ENCODE measurements at regions not wholly inside any gene's neighbourhood (a gene's known extent, or its start where the extent isn't known, plus 50 kb on each side); places are given as distances from the start of the nearest gene placed in this dataset.

DNA sequence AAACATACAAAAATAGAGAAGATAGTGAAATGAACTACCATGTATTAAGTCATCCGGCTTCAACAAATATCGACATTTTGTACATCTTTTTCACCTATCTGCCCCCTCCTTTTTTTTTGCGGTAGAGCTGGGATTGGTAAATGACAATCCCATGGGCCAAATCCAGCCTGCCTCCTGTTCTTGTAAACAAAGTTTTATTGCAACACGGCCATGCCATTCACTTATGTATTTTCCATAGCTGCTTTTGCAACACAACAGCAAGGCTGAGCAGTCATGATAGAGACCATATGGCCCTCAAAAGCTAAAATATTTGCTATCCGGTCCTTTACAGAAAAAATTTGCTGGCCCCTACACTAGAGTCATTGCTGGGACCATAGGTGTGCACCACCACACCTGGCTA is 58.1 kb upstream of the PLEKHG3 start:
- Histone ChIP-seq H4K91ac (ENCODE audit: insufficient read length, low read depth, low read length) (no peak overlapping the region), H3K4me1 (ENCODE audit: insufficient read depth, low read length) (peaks cover 6% of the 10 kb centered on the region; the same call in 1 of the 2 replicates), H2BK20ac (ENCODE audit: low read depth, low read length, poor library complexity, severe bottlenecking) (no peak overlapping the region), H3K27me3 (ENCODE audit: insufficient read depth, low read length) (no peaks in the 10 kb centered on the region), H3K18ac (ENCODE audit: insufficient read length, low read depth, low read length) (no peak overlapping the region), H2BK5ac (ENCODE audit: insufficient read length, low read length) (no peak overlapping the region), H3K4me2 (ENCODE audit: insufficient read depth, insufficient read length, low read length) (peak overlapping the region; percentile 8), H3K79me2 (ENCODE audit: insufficient read depth, low read length) (no peaks in the 10 kb centered on the region), H3K23ac (ENCODE audit: insufficient read length, low read depth, low read length) (no peak overlapping the region), H4K20me1 (ENCODE audit: control insufficient read depth, insufficient read depth, insufficient read length) (no peaks in the 10 kb centered on the region), H3K56ac (ENCODE audit: insufficient read length, low read depth, low read length) (peak overlapping the region; percentile 56), H2AFZ (ENCODE audit: low read length) (no peak overlapping the region), H3K9me3 (ENCODE audit: control insufficient read depth, low read depth, low read length) (no peaks in the 10 kb centered on the region), H4K5ac (ENCODE audit: insufficient read length, low read depth, low read length) (peak overlapping the region; percentile 12), H2BK15ac (ENCODE audit: low read depth, low read length) (no peak overlapping the region), H2BK120ac (ENCODE audit: low read depth, low read length, poor library complexity, severe bottlenecking) (no peak overlapping the region), H4K8ac (replicated peaks; ENCODE audit: insufficient read length, low read depth, low read length) (peak overlapping the region; percentile 16), H3T11ph (ENCODE audit: low read length) (no peak overlapping the region), H2AK5ac (ENCODE audit: insufficient read length, low read length) (no peak overlapping the region), H3K79me1 (ENCODE audit: insufficient read depth, low read depth, low read length, poor library complexity, severe bottlenecking) (no peaks in the 10 kb centered on the region), H3K14ac (ENCODE audit: insufficient read depth, low read length) (no peak overlapping the region), H3K9ac (ENCODE audit: extremely low read depth, insufficient read length, low read length) (no peak overlapping the region), H3K23me2 (ENCODE audit: insufficient read length, low read depth, low read length, poor library complexity, severe bottlenecking) (no peaks in the 10 kb centered on the region), H3K4ac (ENCODE audit: low read depth, low read length) (no peak overlapping the region), H3K27ac (ENCODE audit: insufficient read length, low read depth, low read length) (peak overlapping the region; percentile 99), H2BK12ac (ENCODE audit: insufficient read length, low read depth, low read length) (peak overlapping the region; percentile 6)
- Mint-ChIP-seq H3K27me3 (ENCODE audit: low read depth) (peaks cover 2% of the 10 kb centered on the region), H3K4me3 (peak overlapping the region in 1 of 2 experiments; percentile 61; a peak in 2 of 5 replicates), H3K36me3 (ENCODE audit: insufficient read depth in 1 of 3, low read depth in 3 of 3) (peaks cover 7 to 8% (median 8%) of the 10 kb centered on the region in 3 experiments; a peak in 6 of 7 replicates), H3K4me1 (peaks cover 36 to 41% of the 10 kb centered on the region in 2 experiments), H3K27ac (peak overlapping the region; percentile 96 to 100 (median 97)), H3K9me3 (peaks cover 8 to 9% of the 10 kb centered on the region in 2 experiments)
- DNase-seq, result no peak
- TF ChIP-seq, protein P1, sequence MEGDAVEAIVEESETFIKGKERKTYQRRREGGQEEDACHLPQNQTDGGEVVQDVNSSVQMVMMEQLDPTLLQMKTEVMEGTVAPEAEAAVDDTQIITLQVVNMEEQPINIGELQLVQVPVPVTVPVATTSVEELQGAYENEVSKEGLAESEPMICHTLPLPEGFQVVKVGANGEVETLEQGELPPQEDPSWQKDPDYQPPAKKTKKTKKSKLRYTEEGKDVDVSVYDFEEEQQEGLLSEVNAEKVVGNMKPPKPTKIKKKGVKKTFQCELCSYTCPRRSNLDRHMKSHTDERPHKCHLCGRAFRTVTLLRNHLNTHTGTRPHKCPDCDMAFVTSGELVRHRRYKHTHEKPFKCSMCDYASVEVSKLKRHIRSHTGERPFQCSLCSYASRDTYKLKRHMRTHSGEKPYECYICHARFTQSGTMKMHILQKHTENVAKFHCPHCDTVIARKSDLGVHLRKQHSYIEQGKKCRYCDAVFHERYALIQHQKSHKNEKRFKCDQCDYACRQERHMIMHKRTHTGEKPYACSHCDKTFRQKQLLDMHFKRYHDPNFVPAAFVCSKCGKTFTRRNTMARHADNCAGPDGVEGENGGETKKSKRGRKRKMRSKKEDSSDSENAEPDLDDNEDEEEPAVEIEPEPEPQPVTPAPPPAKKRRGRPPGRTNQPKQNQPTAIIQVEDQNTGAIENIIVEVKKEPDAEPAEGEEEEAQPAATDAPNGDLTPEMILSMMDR (conservative IDR thresholded peaks at IDR 0.05), result no peak
- no CpG with 5 or more reads among the region's 5 CpGs for WGBS (ENCODE audit: extremely low coverage, insufficient read length, low lambda C conversion rate)
